K562 (cell line): ENCODE measurements at regions not wholly inside any gene's neighbourhood (a gene's known extent, or its start where the extent isn't known, plus 50 kb on each side); places are given as distances from the start of the nearest gene placed in this dataset.
A peak's percentile ranks its signal among the peaks of the same experiment; 100 is the strongest.

ENCODE experiments used
- ATAC-seq: fragments of 200-7000 bp; cut with Tn5 transposase; 3 replicates; pipeline ENCODE4 v1.9.1; 2020; ENCODE audit warnings: moderate library complexity
- BruUV-seq: library from RNA; stranded (reverse); fragments of 400-500 nt; replicated peaks from 2 replicates; lab custom pipeline; 2021; lab: Mats Ljungman, UMichigan
- CTCF ChIA-PET: fragments of 300-600 bp; formaldehyde crosslinking; extraction: SDS; loops from one replicate; lab custom pipeline; 2021; ENCODE audit warnings: low intra/inter-chr PET ratio; lab: Yijun Ruan, JAX
- POLR2A ChIA-PET: fragments of 300-600, 350-650 bp; sonication (Branson Sonifier 250); formaldehyde crosslinking; extraction: SDS; loops from one replicate; lab custom pipeline; 2021; ENCODE audit warnings: antibody characterized with exemption, inconsistent platforms; lab: Yijun Ruan, JAX
- DNase-seq, 4 experiments: peaks; one replicate each; pipeline versions ENCODE4 v3.0.0 to v3.0.0-alpha.2; 2011 to 2018; ENCODE audit warnings: low spot score in 3 of 4, mixed read lengths in 3 of 4; ENCODE audit errors: extremely low read depth in 1 of 4
- FAIRE-seq: peaks from 2 replicates; lab custom pipeline; 2011; peaks lifted over from hg19 to GRCh38; lab: Jason Lieb, UNC
- H2AFZ ChIP-seq: 2 replicates; pipeline ENCODE4 v1.6.0; 2011; ENCODE audit warnings: low read depth, low read length, control low read depth, inconsistent platforms
- H3K27ac ChIP-seq: fragments of 200-600 bp; 3 replicates; pipeline ENCODE4 v1.8.0; 2011; ENCODE audit warnings: low read depth, mild to moderate bottlenecking, control low read depth, inconsistent platforms, low read length, moderate library complexity, mixed read lengths; ENCODE audit errors: extremely low read depth
- H3K27me3 ChIP-seq, 2 experiments: fragments of 300-600 bp in 1 of 2; 2 replicates in 1 of 2; 3 replicates in 1 of 2; pipeline versions ENCODE4 v1.6.0 to v1.8.0; 2011; ENCODE audit warnings: inconsistent platforms in 2 of 2, low read length in 2 of 2, mild to moderate bottlenecking in 1 of 2, mixed read lengths in 1 of 2, moderate library complexity in 1 of 2; ENCODE audit not compliant: control insufficient read depth in 2 of 2, insufficient read depth in 2 of 2
- H3K36me3 ChIP-seq: fragments of 300-600 bp; 3 replicates; pipeline ENCODE4 v1.8.0; 2011; ENCODE audit warnings: mild to moderate bottlenecking, low read length, inconsistent platforms; ENCODE audit not compliant: control insufficient read depth, insufficient read depth
- H3K4me1 ChIP-seq, 2 experiments: fragments of 200-600 bp in 1 of 2; replicated peaks in 1 of 2; 2 replicates in 1 of 2; 3 replicates in 1 of 2; pipeline versions ENCODE4 v1.5.1 to v1.8.0; 2011; ENCODE audit warnings: inconsistent platforms in 2 of 2, low read length in 2 of 2, mild to moderate bottlenecking in 1 of 2, mixed read lengths in 1 of 2, moderate library complexity in 1 of 2; ENCODE audit not compliant: control insufficient read depth in 2 of 2, insufficient read depth in 2 of 2
- H3K4me2 ChIP-seq: 2 replicates; pipeline ENCODE4 v1.6.1; 2011; ENCODE audit warnings: low read length, control low read depth, inconsistent platforms, mixed read lengths; ENCODE audit not compliant: insufficient read depth
- H3K4me3 ChIP-seq: fragments of 200-600 bp; sonication (generic), shearing (Covaris generic); 2 replicates; pipeline ENCODE4 v1.5.1; 2016; ENCODE audit warnings: control low read depth, inconsistent platforms
- H3K79me2 ChIP-seq: fragments of 200-600 bp; 3 replicates; pipeline ENCODE4 v1.8.0; 2011; ENCODE audit warnings: low read length, inconsistent platforms; ENCODE audit not compliant: control insufficient read depth, insufficient read depth
- H3K9ac ChIP-seq, 2 experiments: 2 replicates each; pipeline versions ENCODE4 v1.6.0 to v1.6.1; 2011; ENCODE audit warnings: low read depth in 2 of 2, low read length in 2 of 2, control low read depth in 1 of 2, inconsistent platforms in 1 of 2, mild to moderate bottlenecking in 1 of 2, mixed read lengths in 1 of 2; ENCODE audit not compliant: insufficient read depth in 1 of 2
- H3K9me1 ChIP-seq: one replicate; pipeline ENCODE4 v1.6.0; 2011; ENCODE audit warnings: inconsistent platforms, mild to moderate bottlenecking, low read length, moderate library complexity; ENCODE audit not compliant: control insufficient read depth, insufficient read depth
- H3K9me3 ChIP-seq: replicated peaks from 2 replicates; pipeline ENCODE4 v1.5.1; 2011; ENCODE audit warnings: low read depth, low read length, inconsistent platforms; ENCODE audit not compliant: control insufficient read depth, insufficient read depth
- H4K20me1 ChIP-seq: replicated peaks from 2 replicates; pipeline ENCODE4 v1.6.1; 2011; ENCODE audit warnings: low read length, inconsistent platforms, mixed read lengths; ENCODE audit not compliant: control insufficient read depth, insufficient read depth
- ETV1 ChIP-seq: fragments of 450-650 bp; conservative IDR thresholded peaks from 2 replicates; pipeline ENCODE4 v1.6.1; 2016; ENCODE audit warnings: missing genetic modification characterization, control low read depth, low read depth, missing compliant biosample characterization
- FOXK2 ChIP-seq, 2 experiments: fragments of 450-650 bp; IDR thresholded peaks in 1 of 2; conservative IDR thresholded peaks in 1 of 2; 2 replicates each; pipeline ENCODE4 v1.6.1; 2016; ENCODE audit warnings: low read depth in 2 of 2, mild to moderate bottlenecking in 1 of 2
- IRF2 ChIP-seq: sonication (generic); formaldehyde crosslinking; IDR thresholded peaks from 2 replicates; pipeline ENCODE4 v1.8.1; 2022; ENCODE audit warnings: mild to moderate bottlenecking, missing genetic modification reagents
- LARP7 ChIP-seq: fragments of 450-650 bp; IDR thresholded peaks from 2 replicates; pipeline ENCODE4 v1.6.1; 2016
- NFIC ChIP-seq: fragments of 450-650 bp; IDR thresholded peaks from 2 replicates; pipeline ENCODE4 v1.6.1; 2017; ENCODE audit warnings: mild to moderate bottlenecking, inconsistent platforms
- NR4A1 ChIP-seq, 2 experiments: fragments of 250-450 bp in 1 of 2; fragments of 450-650 bp in 1 of 2; sonication (Bioruptor Pico) in 1 of 2; IDR thresholded peaks; 2 replicates each; pipeline versions ENCODE4 v1.4.0 to v1.6.1; 2016 to 2020; ENCODE audit warnings: mild to moderate bottlenecking in 2 of 2, missing compliant biosample characterization in 1 of 2, missing genetic modification characterization in 1 of 2, moderate library complexity in 1 of 2
- VEZF1 ChIP-seq: fragments of 200-800 bp; sonication (Bioruptor generic); IDR thresholded peaks from 2 replicates; pipeline ENCODE4 v1.6.1; 2017; ENCODE audit warnings: missing genetic modification characterization, missing compliant biosample characterization
- ZBTB11 ChIP-seq, 3 experiments: fragments of 200-800 bp in 1 of 3; fragments of 250-450 bp in 1 of 3; fragments of 450-650 bp in 1 of 3; sonication (Bioruptor Pico) in 1 of 3; sonication (Bioruptor generic) in 1 of 3; formaldehyde crosslinking in 1 of 3; IDR thresholded peaks; 2 replicates each; pipeline versions ENCODE4 v1.6.1 to v1.8.0; 2016 to 2022; ENCODE audit warnings: mild to moderate bottlenecking in 2 of 3, missing genetic modification characterization in 2 of 3, missing compliant biosample characterization in 1 of 3, moderate library complexity in 1 of 3
- ZNF639 ChIP-seq, 2 experiments: fragments of 200-800 bp in 1 of 2; sonication (Bioruptor generic) in 1 of 2; sonication (generic) in 1 of 2; formaldehyde crosslinking in 1 of 2; IDR thresholded peaks in 1 of 2; conservative IDR thresholded peaks in 1 of 2; 2 replicates each; pipeline versions ENCODE4 v1.5.0 to v1.6.1; 2016 to 2020; ENCODE audit warnings: missing compliant biosample characterization in 1 of 2, missing genetic modification characterization in 1 of 2, missing genetic modification reagents in 1 of 2
- ZNF668 ChIP-seq: fragments of 250-450 bp; sonication (Bioruptor Pico); IDR thresholded peaks from 2 replicates; pipeline ENCODE4 v1.8.0; 2022; ENCODE audit warnings: mild to moderate bottlenecking, inconsistent platforms
- WGBS: fragments of 100-300 bp; shearing (Covaris generic); methylation state at CpG from one replicate; pipeline ENCODE4 v1.1.6; 2016; ENCODE audit warnings: low coverage, mixed read lengths; ENCODE audit not compliant: insufficient coverage; ENCODE audit errors: missing lambda C conversion rate; 5-methylcytosine and 5-hydroxymethylcytosine counted together
- in situ Hi-C: fragments of 300-500 bp; cut with MboI; formaldehyde crosslinking; loops from 4 replicates; pipeline ENCODE4 v1.15.0; 2018; ENCODE audit warnings: inconsistent platforms, mixed read lengths
- intact Hi-C: fragments of 100-400 bp; cut with micrococcal nuclease; formaldehyde crosslinking; loops from 2 replicates; pipeline ENCODE4 v1.14.2; 2022
- TF ChIP-seq, protein P1 (sequence below): IDR thresholded peaks from 3 replicates; pipeline ENCODE4 v1.6.1; 2011; ENCODE audit warnings: borderline replicate concordance, mild to moderate bottlenecking, moderate library complexity; ENCODE audit not compliant: insufficient read length; ENCODE audit errors: extremely low read depth

DNA sequence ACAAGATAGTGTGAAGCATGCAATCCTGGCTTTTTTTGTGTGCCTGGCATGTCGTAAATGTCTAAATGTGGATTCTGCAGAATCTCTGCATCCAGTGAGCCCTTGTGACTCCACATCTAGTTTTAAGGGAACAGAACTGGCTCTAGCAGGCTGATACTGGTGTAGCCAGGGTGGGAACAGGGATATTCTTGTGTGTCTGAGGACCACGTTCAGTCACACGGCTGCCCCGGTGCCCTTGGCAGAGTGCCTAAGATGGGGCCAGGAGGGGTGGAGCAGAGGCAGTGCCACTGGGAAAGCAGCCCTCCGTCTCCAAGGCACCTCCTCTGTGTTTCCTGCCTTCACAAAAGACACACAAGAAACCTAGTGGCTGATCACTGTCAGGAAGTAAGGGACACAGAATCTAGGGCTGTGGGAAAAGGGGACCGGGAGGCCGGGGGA lies 91.5 kb upstream of the PARD3B start:
- in situ Hi-C loops (no loop called here), intact Hi-C loops (no loop called here)
- peaks cover 0 to 16% of the 10 kb centered on the region in 2 experiments; a peak in 4 of 5 replicates for H3K4me1 ChIP-seq
- no peaks in the 10 kb centered on the region for H3K79me2 ChIP-seq
- ChIA-PET POLR2A (no interaction called here), CTCF (no interaction called here)
- DNase-seq, result no peak
- H2AFZ ChIP-seq, result peak overlapping the region; percentile 85
- H3K4me3 ChIP-seq, result no peak overlapping the region
- H3K27me3 ChIP-seq, result no peaks in the 10 kb centered on the region
- no peaks in the 10 kb centered on the region for H4K20me1 ChIP-seq
- no peaks in the 10 kb centered on the region for H3K9me1 ChIP-seq
- H3K9ac ChIP-seq, result peak overlapping the region; percentile 38 to 87
- FAIRE-seq, result peak; percentile 11
- H3K9me3 ChIP-seq, result no peaks in the 10 kb centered on the region
- 20% methylated on average over 7 of the region's 7 CpGs for WGBS
- ATAC-seq, result peak; percentile 67
- H3K4me2 ChIP-seq, result peak overlapping the region; percentile 45
- BruUV-seq, result no TSS peak
- H3K36me3 ChIP-seq, result no peaks in the 10 kb centered on the region
- peak overlapping the region; percentile 46; the same call in 2 of the 3 replicates for H3K27ac ChIP-seq
- TF ChIP-seq ZBTB11 (CRISPR knock-in tag; IDR thresholded peaks at IDR 0.05) (peak in 1 of 3 experiments; percentile 77; a peak in 2 of 6 replicates), ETV1 (tag) (peak; percentile 42; the same call in 1 of the 2 replicates), VEZF1 (CRISPR knock-in tag) (0 out of 2 replicates have a peak, but pooled peaks have one; percentile 12), ZNF639 (CRISPR knock-in tag; conservative IDR thresholded peaks at IDR 0.05 in 1 of 2, IDR thresholded peaks at IDR 0.05 in 1 of 2) (no peak), LARP7 (no peak), NR4A1 (CRISPR knock-in tag; IDR thresholded peaks at IDR 0.05) (no peak), NR4A1 (tag; IDR thresholded peaks at IDR 0.05) (peak; percentile 58; the same call in 1 of the 2 replicates), ZNF668 (CRISPR knock-in tag) (no peak), NFIC (peak; percentile 55), FOXK2 (conservative IDR thresholded peaks at IDR 0.05 in 1 of 2, IDR thresholded peaks at IDR 0.05 in 1 of 2; ENCODE audit: low read depth in 2 of 2) (no peak), IRF2 (CRISPR knock-in tag) (no peak)
- TF ChIP-seq, protein P1, sequence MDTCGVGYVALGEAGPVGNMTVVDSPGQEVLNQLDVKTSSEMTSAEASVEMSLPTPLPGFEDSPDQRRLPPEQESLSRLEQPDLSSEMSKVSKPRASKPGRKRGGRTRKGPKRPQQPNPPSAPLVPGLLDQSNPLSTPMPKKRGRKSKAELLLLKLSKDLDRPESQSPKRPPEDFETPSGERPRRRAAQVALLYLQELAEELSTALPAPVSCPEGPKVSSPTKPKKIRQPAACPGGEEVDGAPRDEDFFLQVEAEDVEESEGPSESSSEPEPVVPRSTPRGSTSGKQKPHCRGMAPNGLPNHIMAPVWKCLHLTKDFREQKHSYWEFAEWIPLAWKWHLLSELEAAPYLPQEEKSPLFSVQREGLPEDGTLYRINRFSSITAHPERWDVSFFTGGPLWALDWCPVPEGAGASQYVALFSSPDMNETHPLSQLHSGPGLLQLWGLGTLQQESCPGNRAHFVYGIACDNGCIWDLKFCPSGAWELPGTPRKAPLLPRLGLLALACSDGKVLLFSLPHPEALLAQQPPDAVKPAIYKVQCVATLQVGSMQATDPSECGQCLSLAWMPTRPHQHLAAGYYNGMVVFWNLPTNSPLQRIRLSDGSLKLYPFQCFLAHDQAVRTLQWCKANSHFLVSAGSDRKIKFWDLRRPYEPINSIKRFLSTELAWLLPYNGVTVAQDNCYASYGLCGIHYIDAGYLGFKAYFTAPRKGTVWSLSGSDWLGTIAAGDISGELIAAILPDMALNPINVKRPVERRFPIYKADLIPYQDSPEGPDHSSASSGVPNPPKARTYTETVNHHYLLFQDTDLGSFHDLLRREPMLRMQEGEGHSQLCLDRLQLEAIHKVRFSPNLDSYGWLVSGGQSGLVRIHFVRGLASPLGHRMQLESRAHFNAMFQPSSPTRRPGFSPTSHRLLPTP, result no peak
